NT2/D1 (cell line): ENCODE measurements at regions not wholly inside any gene's neighbourhood (a gene's known extent, or its start where the extent isn't known, plus 50 kb on each side); places are given as distances from the start of the nearest gene placed in this dataset.

Source experiments
- DNase-seq: peaks from one replicate; pipeline ENCODE4 v3.0.0-alpha.2; 2011; ENCODE audit warnings: low read depth, low spot score
- H3K27me3 ChIP-seq: 2 replicates; pipeline ENCODE4 v1.6.0; 2011; ENCODE audit warnings: mild to moderate bottlenecking; ENCODE audit not compliant: insufficient read length, insufficient read depth
- H3K36me3 ChIP-seq: 2 replicates; pipeline ENCODE4 v1.6.1; 2011; ENCODE audit warnings: mild to moderate bottlenecking, low read length, mixed read lengths; ENCODE audit not compliant: insufficient read depth, insufficient read length
- H3K4me1 ChIP-seq: 2 replicates; pipeline ENCODE4 v1.5.1; 2011; ENCODE audit not compliant: insufficient read depth, insufficient read length
- H3K4me3 ChIP-seq: 2 replicates; pipeline ENCODE4 v1.5.1; 2011; ENCODE audit warnings: low read depth; ENCODE audit not compliant: insufficient read length
- H3K9ac ChIP-seq: 2 replicates; pipeline ENCODE4 v1.6.0; 2011; ENCODE audit warnings: low read depth; ENCODE audit not compliant: insufficient read length
- H3K9me3 ChIP-seq: 2 replicates; pipeline ENCODE4 v1.5.1; 2011; ENCODE audit warnings: mild to moderate bottlenecking, low read length; ENCODE audit not compliant: insufficient read depth
- SUZ12 ChIP-seq: IDR thresholded peaks from 2 replicates; pipeline ENCODE4 v1.6.1; 2011; ENCODE audit not compliant: insufficient read length, insufficient read depth; ENCODE audit errors: extremely low read depth
- YY1 ChIP-seq: IDR thresholded peaks from 2 replicates; pipeline ENCODE4 v1.6.1; 2011; ENCODE audit not compliant: insufficient read length, insufficient read depth
- ZNF274 ChIP-seq: IDR thresholded peaks from 2 replicates; pipeline ENCODE4 v1.6.1; 2011; ENCODE audit warnings: mild to moderate bottlenecking, low read depth, low read length

GRCh38 chr10:54983255-54983654 lies 182.2 kb upstream of the PCDH15 start:
- no peaks in the 10 kb centered on the region for H3K36me3 ChIP-seq
- H3K4me3 ChIP-seq: no peak overlapping the region
- TF ChIP-seq YY1 (no peak), SUZ12 (no peak), ZNF274 (no peak)
- H3K9me3 ChIP-seq: no peaks in the 10 kb centered on the region
- H3K27me3 ChIP-seq: no peaks in the 10 kb centered on the region
- H3K4me1 ChIP-seq: no peaks in the 10 kb centered on the region
- DNase-seq: no peak
- no peak overlapping the region for H3K9ac ChIP-seq

- Histone ChIP-seq H3K36me3 (no peaks in the 10 kb centered on the region), H3K27me3 (no peaks in the 10 kb centered on the region), H3K4me1 (no peaks in the 10 kb centered on the region), H3K4me3 (no peak overlapping the region), H3K9ac (no peak overlapping the region), H3K9me3 (peaks cover 5% of the 10 kb centered on the region; the same call in 1 of the 2 replicates)
- no peak for DNase-seq
- no peak for TF ChIP-seq SUZ12
Observed at GRCh38 chr10:54962134-54962900, 161.3 kb upstream of the PCDH15 start.

GRCh38 chr10:54961040-54961439 lies 160.0 kb upstream of the PCDH15 start:
- no peak overlapping the region for H3K4me3 ChIP-seq
- H3K9me3 ChIP-seq: peaks cover 5% of the 10 kb centered on the region; the same call in 1 of the 2 replicates
- DNase-seq: no peak
- H3K36me3 ChIP-seq: no peaks in the 10 kb centered on the region
- no peaks in the 10 kb centered on the region for H3K4me1 ChIP-seq
- no peaks in the 10 kb centered on the region for H3K27me3 ChIP-seq
- no peak overlapping the region for H3K9ac ChIP-seq
- TF ChIP-seq SUZ12 (no peak), YY1 (no peak), ZNF274 (no peak)

- Histone ChIP-seq H3K4me3 (no peak overlapping the region), H3K27me3 (no peaks in the 10 kb centered on the region), H3K36me3 (no peaks in the 10 kb centered on the region), H3K9ac (no peak overlapping the region), H3K9me3 (peaks cover 5% of the 10 kb centered on the region; the same call in 1 of the 2 replicates), H3K4me1 (no peaks in the 10 kb centered on the region)
- no peak for DNase-seq
- TF ChIP-seq ZNF274 (no peak), SUZ12 (no peak), YY1 (no peak)
Observed at GRCh38 chr10:54958844-54959243, 157.8 kb upstream of the PCDH15 start.

GRCh38 chr10:54947605-54948004 lies 146.6 kb upstream of the PCDH15 start:
- Histone ChIP-seq H3K4me3 (no peak overlapping the region), H3K4me1 (no peaks in the 10 kb centered on the region), H3K27me3 (no peaks in the 10 kb centered on the region), H3K9me3 (no peaks in the 10 kb centered on the region), H3K36me3 (no peaks in the 10 kb centered on the region), H3K9ac (no peak overlapping the region)
- DNase-seq: no peak
- TF ChIP-seq YY1: no peak
- TF ChIP-seq SUZ12: no peak
- no peak for TF ChIP-seq ZNF274

- Histone ChIP-seq H3K27me3 (no peaks in the 10 kb centered on the region), H3K4me1 (no peaks in the 10 kb centered on the region), H3K36me3 (no peaks in the 10 kb centered on the region), H3K9ac (no peak overlapping the region), H3K9me3 (no peaks in the 10 kb centered on the region), H3K4me3 (no peak overlapping the region)
- TF ChIP-seq ZNF274 (no peak), SUZ12 (no peak), YY1 (no peak)
- no peak for DNase-seq
Observed at GRCh38 chr10:54940418-54940817, 139.4 kb upstream of the PCDH15 start.

GRCh38 chr10:54914049-54914448 lies 113.0 kb upstream of the PCDH15 start:
- H3K36me3 ChIP-seq: no peaks in the 10 kb centered on the region
- TF ChIP-seq YY1 (no peak), ZNF274 (no peak), SUZ12 (no peak)

More at GRCh38 chr10:54914049-54914448, 113.0 kb upstream of the PCDH15 start:
- no peak overlapping the region for H3K9ac ChIP-seq
- H3K4me3 ChIP-seq: no peak overlapping the region
- H3K9me3 ChIP-seq: peaks cover 14% of the 10 kb centered on the region; the same call in 1 of the 2 replicates
- H3K4me1 ChIP-seq: no peaks in the 10 kb centered on the region
- DNase-seq: no peak
- no peaks in the 10 kb centered on the region for H3K27me3 ChIP-seq
